ENCODE measurements at regions not wholly inside any gene's neighbourhood (a gene's known extent, or its start where the extent isn't known, plus 50 kb on each side); places are given as distances from the start of the nearest gene placed in this dataset.

- TF ChIP-seq ZNF205 (CRISPR knock-in tag; IDR thresholded peaks at IDR 0.05) = no peak
- TF ChIP-seq HNRNPUL1 (IDR thresholded peaks at IDR 0.05; ENCODE audit: low read depth, low read length) = no peak
- no peak for TF ChIP-seq MTF2 (CRISPR knock-in tag; IDR thresholded peaks at IDR 0.05; ENCODE audit: borderline replicate concordance)
- no peak for TF ChIP-seq ZNF773 (CRISPR knock-in tag; IDR thresholded peaks at IDR 0.05; ENCODE audit: borderline replicate concordance)
- no peak for TF ChIP-seq SPEN (CRISPR knock-in tag; IDR thresholded peaks at IDR 0.05; ENCODE audit: low read depth)
- TF ChIP-seq CERS6 (CRISPR knock-in tag; IDR thresholded peaks at IDR 0.05) = no peak
- no peak for TF ChIP-seq NR2F6 (IDR thresholded peaks at IDR 0.05)
- TF ChIP-seq NR2F6 (CRISPR knock-in tag; IDR thresholded peaks at IDR 0.05) = no peak
- TF ChIP-seq ZNF207 (IDR thresholded peaks at IDR 0.05; ENCODE audit: borderline replicate concordance) = no peak
- no peak for TF ChIP-seq TCF12 (IDR thresholded peaks at IDR 0.05)
- TF ChIP-seq TCF12 (CRISPR knock-in tag; IDR thresholded peaks at IDR 0.05) = no peak
- no peak for TF ChIP-seq SIX1 (CRISPR knock-in tag; IDR thresholded peaks at IDR 0.05; ENCODE audit: borderline replicate concordance)
Observed at GRCh38 chr1:221015159-221015790, 136.0 kb downstream of the HLX start (continued).

GRCh38 chr1:221016751-221017150, 137.5 kb downstream of the HLX start:
- FAIRE-seq (no peak), ATAC-seq (no peak), DNase-seq (ENCODE audit: low spot score) (no peak)
- H3K27me3 ChIP-seq (ENCODE audit: control insufficient read depth in 1 of 2, insufficient read depth in 2 of 2, low read length in 2 of 2) = no peaks in the 10 kb centered on the region; a peak in 1 of 5 replicates
- H3K27ac ChIP-seq (ENCODE audit: extremely low read length, insufficient read depth, low read length) = no peak overlapping the region
- no TSS peak for BruUV-seq (replicated peaks)
- H3K4me2 ChIP-seq (ENCODE audit: low read depth, low read length) = no peak overlapping the region
- H3K79me2 ChIP-seq (ENCODE audit: insufficient read depth, low read length) = no peaks in the 10 kb centered on the region
- H3K36me3 ChIP-seq (replicated peaks in 1 of 2; ENCODE audit: control insufficient read depth in 1 of 2, insufficient read depth in 2 of 2, low read length in 2 of 2) = no peaks in the 10 kb centered on the region
- intact Hi-C loops (cut with micrococcal nuclease; ENCODE audit: unreplicated experiment) (no loop called here), in situ Hi-C loops (cut with HindIII; ENCODE audit: extremely low pct_ligation_motif_present, low pct_unique_long_range_greater_than_20kb) (no loop called here)
- H2AFZ ChIP-seq (ENCODE audit: low read length) = no peak overlapping the region
- no peak overlapping the region for H3K9ac ChIP-seq (ENCODE audit: insufficient read depth, low read depth, low read length)
- no peak overlapping the region for H3K4me3 ChIP-seq (replicated peaks in 1 of 3; ENCODE audit: insufficient read depth in 1 of 3, low read depth in 2 of 3, low read length in 3 of 3)
- ChIA-PET POLR2A (no interaction called here), CTCF (ENCODE audit: low intra/inter-chr PET ratio, low total read pairs) (no interaction called here)
- no peaks in the 10 kb centered on the region for H4K20me1 ChIP-seq (ENCODE audit: insufficient read depth, low read length)
- H3K9me3 ChIP-seq (ENCODE audit: low read length) = no peaks in the 10 kb centered on the region
- no peaks in the 10 kb centered on the region for H3K4me1 ChIP-seq (ENCODE audit: insufficient read depth, low read length)
- TF ChIP-seq SMAD1 (CRISPR knock-in tag; IDR thresholded peaks at IDR 0.05; ENCODE audit: borderline replicate concordance, low read depth) (no peak), ZNF768 (CRISPR knock-in tag; IDR thresholded peaks at IDR 0.05) (no peak), GRHL1 (CRISPR knock-in tag; conservative IDR thresholded peaks at IDR 0.05) (no peak), TBX3 (IDR thresholded peaks at IDR 0.05; ENCODE audit: borderline replicate concordance) (no peak), SMYD3 (CRISPR knock-in tag; IDR thresholded peaks at IDR 0.05) (no peak), ZNF816 (CRISPR knock-in tag; IDR thresholded peaks at IDR 0.05; ENCODE audit: borderline replicate concordance) (no peak), ZNF556 (CRISPR knock-in tag; IDR thresholded peaks at IDR 0.05; ENCODE audit: borderline replicate concordance) (no peak), MXD3 (CRISPR knock-in tag; IDR thresholded peaks at IDR 0.05) (no peak), TFE3 (CRISPR knock-in tag; IDR thresholded peaks at IDR 0.05) (no peak), ZNF549 (CRISPR knock-in tag; IDR thresholded peaks at IDR 0.05) (no peak), MYNN (CRISPR knock-in tag; IDR thresholded peaks at IDR 0.05; ENCODE audit: low read depth) (no peak)

Data from HepG2 (cell line).